PC-9 (cell line): ENCODE measurements at regions not wholly inside any gene's neighbourhood (a gene's known extent, or its start where the extent isn't known, plus 50 kb on each side); places are given as distances from the start of the nearest gene placed in this dataset.
"Not testable (repeated sequence)": the region's sequence is repeated elsewhere in the genome, so short reads cannot be mapped to it uniquely, and the experiment has no call there.

Experiments used
- BruUV-seq: library from RNA; stranded (reverse); fragments of 400-500 nt; replicated peaks from 2 replicates; lab custom pipeline; 2021; lab: Mats Ljungman, UMichigan
- CTCF ChIA-PET: fragments of 300-600 bp; sonication (Branson Sonifier 250); formaldehyde crosslinking; loops from one replicate; lab custom pipeline; 2022; ENCODE audit warnings: antibody characterized with exemption; lab: Charles Lee
- POLR2A ChIA-PET: fragments of 300-600 bp; sonication (Branson Sonifier 250); formaldehyde crosslinking; loops from one replicate; lab custom pipeline; 2022; ENCODE audit warnings: antibody characterized with exemption; ENCODE audit not compliant: unreplicated experiment; lab: Charles Lee
- DNase-seq, 2 experiments: peaks; one replicate each; pipeline versions ENCODE4 v3.0.0 to v3.0.0-alpha.2; 2015 to 2022; ENCODE audit warnings: mixed read lengths in 1 of 2
- H2AFZ ChIP-seq: fragments of 200-600 bp; sonication (generic); 2 replicates; pipeline ENCODE4 v1.8.1; 2017; ENCODE audit warnings: antibody characterized with exemption
- H3F3A ChIP-seq: fragments of 200-600 bp; sonication (generic); 2 replicates; pipeline ENCODE4 v1.8.1; 2017; ENCODE audit warnings: antibody characterized with exemption, mild to moderate bottlenecking, low read depth; ENCODE audit not compliant: insufficient read depth
- H3K27ac ChIP-seq: fragments of 200-600 bp; sonication (generic); 2 replicates; pipeline ENCODE4 v1.6.1; 2016; ENCODE audit warnings: mixed run types
- H3K27me3 ChIP-seq: fragments of 200-600 bp; sonication (generic); 2 replicates; pipeline ENCODE4 v1.6.1; 2016; ENCODE audit warnings: low read depth, mixed run types; ENCODE audit not compliant: insufficient read depth
- H3K36me3 ChIP-seq: fragments of 200-600 bp; sonication (generic); 2 replicates; pipeline ENCODE4 v1.6.1; 2016; ENCODE audit warnings: low read depth, mixed run types
- H3K4me1 ChIP-seq: fragments of 200-600 bp; sonication (generic); replicated peaks from 2 replicates; pipeline ENCODE4 v1.6.1; 2016; ENCODE audit warnings: mixed run types; ENCODE audit not compliant: insufficient read depth
- H3K4me2 ChIP-seq: fragments of 200-600 bp; sonication (generic); 2 replicates; pipeline ENCODE4 v1.6.1; 2017; ENCODE audit warnings: mixed run types
- H3K4me3 ChIP-seq: fragments of 200-600 bp; sonication (generic); 2 replicates; pipeline ENCODE4 v1.6.1; 2016; ENCODE audit warnings: mixed run types
- H3K79me2 ChIP-seq: fragments of 200-600 bp; sonication (generic); 2 replicates; pipeline ENCODE4 v1.6.1; 2017; ENCODE audit warnings: low read depth, mixed run types
- H3K9me2 ChIP-seq: fragments of 200-600 bp; sonication (generic); 2 replicates; pipeline ENCODE4 v1.8.1; 2017; ENCODE audit warnings: mild to moderate bottlenecking; ENCODE audit not compliant: insufficient read depth
- H3K9me3 ChIP-seq: fragments of 200-600 bp; sonication (generic); 2 replicates; pipeline ENCODE4 v1.8.1; 2016; ENCODE audit warnings: low read depth; ENCODE audit not compliant: insufficient read depth
- H4K20me1 ChIP-seq: fragments of 200-600 bp; sonication (generic); 2 replicates; pipeline ENCODE4 v1.8.1; 2017; ENCODE audit not compliant: insufficient read depth
- EZH2 ChIP-seq: fragments of 200-600 bp; sonication (generic); IDR thresholded peaks from 2 replicates; pipeline ENCODE4 v1.8.0; 2017; ENCODE audit warnings: antibody characterized with exemption, low read depth
- intact Hi-C: fragments of 100-400 bp; cut with micrococcal nuclease; formaldehyde crosslinking; loops from one replicate; pipeline ENCODE4 v1.10.0; 2022; ENCODE audit not compliant: unreplicated experiment
- TF ChIP-seq, protein P1 (sequence below): fragments of 200-600 bp; sonication (generic); conservative IDR thresholded peaks from 2 replicates; pipeline ENCODE4 v1.6.1; 2017; ENCODE audit warnings: mixed run types, antibody characterized with exemption, mild to moderate bottlenecking, moderate library complexity

DNA sequence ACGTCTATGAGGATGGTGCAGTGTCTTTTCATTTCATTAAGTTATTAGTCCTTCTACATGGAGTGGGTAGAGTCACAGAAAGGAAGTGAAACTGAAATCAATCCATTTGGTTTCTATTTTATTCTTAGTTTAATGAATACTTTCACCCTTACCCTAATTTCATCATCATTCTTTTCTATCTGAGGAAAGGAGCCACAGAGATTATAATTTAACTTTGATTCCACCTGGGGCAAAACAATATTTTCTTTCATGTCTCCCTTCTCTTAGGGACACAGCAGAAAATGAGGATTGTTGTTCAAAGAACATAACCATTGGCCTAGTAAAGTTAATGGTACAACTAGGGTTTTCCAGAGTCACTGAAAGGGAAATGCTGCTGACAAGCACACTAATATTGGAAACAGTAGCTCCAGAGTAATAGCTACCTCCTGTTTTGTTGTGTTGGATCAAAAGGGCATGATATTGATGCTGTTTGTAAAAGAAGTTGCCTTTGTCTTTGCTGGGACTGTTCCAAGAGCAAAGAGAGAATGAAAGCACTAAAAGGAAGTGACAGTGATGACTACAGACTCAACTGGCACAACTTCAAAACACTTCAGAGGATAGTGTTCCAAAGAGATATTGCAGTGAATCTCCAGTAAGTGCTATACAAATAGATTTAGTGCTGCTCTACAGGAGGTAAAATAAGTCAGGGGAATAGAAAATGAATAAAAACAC is 247.1 kb upstream of the PITX2 start:
- no peaks in the 10 kb centered on the region for H3K27me3 ChIP-seq
- ChIA-PET CTCF (no interaction called here), POLR2A (no interaction called here)
- H2AFZ ChIP-seq: no peak overlapping the region
- no peak overlapping the region for H3K27ac ChIP-seq
- no peaks in the 10 kb centered on the region for H3K4me1 ChIP-seq
- H3K36me3 ChIP-seq: no peaks in the 10 kb centered on the region
- H4K20me1 ChIP-seq: no peaks in the 10 kb centered on the region
- no peaks in the 10 kb centered on the region for H3F3A ChIP-seq
- H3K79me2 ChIP-seq: no peaks in the 10 kb centered on the region
- no peaks in the 10 kb centered on the region for H3K9me2 ChIP-seq
- no TSS peak for BruUV-seq
- H3K9me3 ChIP-seq: no peaks in the 10 kb centered on the region
- DNase-seq: no peak
- no peak overlapping the region for H3K4me2 ChIP-seq
- intact Hi-C loops: no loop called here
- H3K4me3 ChIP-seq: no peak overlapping the region
- TF ChIP-seq, protein P1, sequence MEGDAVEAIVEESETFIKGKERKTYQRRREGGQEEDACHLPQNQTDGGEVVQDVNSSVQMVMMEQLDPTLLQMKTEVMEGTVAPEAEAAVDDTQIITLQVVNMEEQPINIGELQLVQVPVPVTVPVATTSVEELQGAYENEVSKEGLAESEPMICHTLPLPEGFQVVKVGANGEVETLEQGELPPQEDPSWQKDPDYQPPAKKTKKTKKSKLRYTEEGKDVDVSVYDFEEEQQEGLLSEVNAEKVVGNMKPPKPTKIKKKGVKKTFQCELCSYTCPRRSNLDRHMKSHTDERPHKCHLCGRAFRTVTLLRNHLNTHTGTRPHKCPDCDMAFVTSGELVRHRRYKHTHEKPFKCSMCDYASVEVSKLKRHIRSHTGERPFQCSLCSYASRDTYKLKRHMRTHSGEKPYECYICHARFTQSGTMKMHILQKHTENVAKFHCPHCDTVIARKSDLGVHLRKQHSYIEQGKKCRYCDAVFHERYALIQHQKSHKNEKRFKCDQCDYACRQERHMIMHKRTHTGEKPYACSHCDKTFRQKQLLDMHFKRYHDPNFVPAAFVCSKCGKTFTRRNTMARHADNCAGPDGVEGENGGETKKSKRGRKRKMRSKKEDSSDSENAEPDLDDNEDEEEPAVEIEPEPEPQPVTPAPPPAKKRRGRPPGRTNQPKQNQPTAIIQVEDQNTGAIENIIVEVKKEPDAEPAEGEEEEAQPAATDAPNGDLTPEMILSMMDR: no peak
- TF ChIP-seq EZH2: no peak

DNA sequence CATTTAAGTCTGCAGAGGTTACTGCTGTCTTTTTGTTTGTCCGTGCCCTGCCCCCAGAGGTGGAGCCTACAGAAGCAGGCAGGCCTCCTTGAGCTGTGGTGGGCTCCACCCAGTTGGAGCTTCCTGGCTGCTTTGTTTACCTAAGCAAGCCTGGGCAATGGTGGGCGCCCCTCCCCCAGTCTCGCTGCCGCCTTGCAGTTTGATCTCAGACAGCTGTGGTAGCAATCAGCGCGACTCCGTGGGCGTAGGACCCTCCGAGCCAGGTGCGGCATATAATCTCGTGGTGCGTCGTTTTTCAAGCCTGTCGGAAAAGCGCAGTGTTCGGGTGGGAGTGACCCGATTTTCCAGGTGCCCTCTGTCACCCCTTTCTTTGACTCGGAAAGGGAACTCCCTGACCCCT is 253.3 kb upstream of the PITX2 start:
- CTCF ChIA-PET, H3K27ac ChIP-seq, H3K27me3 ChIP-seq, H3K4me3 ChIP-seq, DNase-seq, H3K9me3 ChIP-seq, H3K9me2 ChIP-seq, H3K4me1 ChIP-seq, BruUV-seq, intact Hi-C loops, POLR2A ChIA-PET, H3K4me2 ChIP-seq, H4K20me1 ChIP-seq, H3K36me3 ChIP-seq, H2AFZ ChIP-seq, H3F3A ChIP-seq, H3K79me2 ChIP-seq: not testable (repeated sequence)

DNA sequence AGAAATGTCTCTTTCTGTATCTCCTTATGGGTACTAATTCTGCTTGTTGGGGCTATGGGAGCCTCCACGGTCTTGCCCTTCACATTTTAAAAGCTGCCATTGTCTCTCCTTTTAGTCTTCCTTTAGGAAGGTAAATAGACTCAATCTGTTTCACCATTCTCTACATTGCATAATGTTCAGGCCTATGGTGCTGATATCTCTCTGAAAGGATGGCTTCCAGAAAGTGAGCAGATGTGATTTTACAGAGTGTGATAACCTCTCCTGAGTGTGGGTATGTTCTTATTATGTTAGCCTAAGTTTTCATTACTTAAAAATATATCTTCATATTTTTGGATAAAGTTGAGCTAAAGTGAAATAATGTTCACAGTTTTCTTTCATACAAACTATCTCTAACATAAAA is 254.0 kb upstream of the PITX2 start:
- intact Hi-C loops: no loop called here
- no peaks in the 10 kb centered on the region for H4K20me1 ChIP-seq
- H3F3A ChIP-seq: no peaks in the 10 kb centered on the region
- no peak overlapping the region for H3K4me2 ChIP-seq
- H3K4me3 ChIP-seq: no peak overlapping the region
- TF ChIP-seq, protein P1: no peak
- TF ChIP-seq EZH2: no peak
- H3K36me3 ChIP-seq: no peaks in the 10 kb centered on the region
- ChIA-PET CTCF (no interaction called here), POLR2A (no interaction called here)
- no peaks in the 10 kb centered on the region for H3K79me2 ChIP-seq
- H3K27ac ChIP-seq: no peak overlapping the region
- H3K27me3 ChIP-seq: no peaks in the 10 kb centered on the region
- H2AFZ ChIP-seq: no peak overlapping the region
- H3K4me1 ChIP-seq: no peaks in the 10 kb centered on the region
- no TSS peak for BruUV-seq
- no peaks in the 10 kb centered on the region for H3K9me3 ChIP-seq
- no peaks in the 10 kb centered on the region for H3K9me2 ChIP-seq
- no peak for DNase-seq
